H1 (cell line): ENCODE measurements at regions not wholly inside any gene's neighbourhood (a gene's known extent, or its start where the extent isn't known, plus 50 kb on each side); places are given as distances from the start of the nearest gene placed in this dataset.
A peak's percentile ranks its signal among the peaks of the same experiment; 100 is the strongest.

Source experiments
- CTCF ChIA-PET: fragments of 300-600 bp; sonication (Branson Sonifier 250); formaldehyde crosslinking; loops from one replicate; lab custom pipeline; 2021; ENCODE audit not compliant: partially characterized antibody; lab: Charles Lee
- POLR2A ChIA-PET: fragments of 300-600 bp; sonication (Branson Sonifier 250); formaldehyde crosslinking; loops from one replicate; lab custom pipeline; 2021; ENCODE audit warnings: inconsistent platforms; ENCODE audit not compliant: partially characterized antibody; lab: Charles Lee
- DNase-seq, 2 experiments: peaks; one replicate each; pipeline versions ENCODE4 v3.0.0 to v3.0.0-alpha.2; 2010 to 2022; ENCODE audit warnings: low spot score in 2 of 2, low read depth in 1 of 2, mixed read lengths in 1 of 2
- FAIRE-seq: peaks from 2 replicates; lab custom pipeline; 2011; peaks lifted over from hg19 to GRCh38; lab: Jason Lieb, UNC
- H2AFZ ChIP-seq: 2 replicates; pipeline ENCODE4 v1.8.1; 2012; ENCODE audit warnings: low read length, inconsistent platforms
- H2AK5ac ChIP-seq: 2 replicates; pipeline ENCODE4 v1.6.1; 2013; ENCODE audit warnings: low read depth, low read length
- H2BK120ac ChIP-seq: replicated peaks from 2 replicates; pipeline ENCODE3; 2013; ENCODE audit warnings: low read depth, low read length, inconsistent platforms
- H2BK12ac ChIP-seq: 2 replicates; pipeline ENCODE4 v1.6.1; 2013; ENCODE audit warnings: low read depth, low read length
- H2BK15ac ChIP-seq: 2 replicates; pipeline ENCODE4 v1.6.1; 2013; ENCODE audit warnings: low read length
- H2BK20ac ChIP-seq: 2 replicates; pipeline ENCODE4 v1.6.1; 2013; ENCODE audit warnings: low read length
- H2BK5ac ChIP-seq: 2 replicates; pipeline ENCODE4 v1.6.1; 2013; ENCODE audit warnings: low read depth, low read length
- H3K14ac ChIP-seq: 2 replicates; pipeline ENCODE4 v1.6.1; 2013; ENCODE audit warnings: inconsistent platforms; ENCODE audit not compliant: insufficient read length
- H3K18ac ChIP-seq: 2 replicates; pipeline ENCODE4 v1.6.1; 2013; ENCODE audit warnings: low read length; ENCODE audit errors: extremely low read depth
- H3K23ac ChIP-seq: 2 replicates; pipeline ENCODE4 v1.6.1; 2013; ENCODE audit warnings: inconsistent platforms; ENCODE audit not compliant: insufficient read length
- H3K23me2 ChIP-seq: 2 replicates; pipeline ENCODE4 v1.6.1; 2013; ENCODE audit warnings: low read depth, low read length
- H3K27ac ChIP-seq: 2 replicates; pipeline ENCODE4 v1.6.1; 2011; ENCODE audit warnings: low read depth, low read length, inconsistent platforms
- H3K27me3 ChIP-seq, 4 experiments: replicated peaks in 1 of 4; 1 replicate in 1 of 4; 2 replicates in 3 of 4; pipeline versions ENCODE4 v1.6.1 to v1.8.1; 2011 to 2013; ENCODE audit warnings: low read length in 3 of 4, mild to moderate bottlenecking in 3 of 4, inconsistent platforms in 2 of 4, mixed read lengths in 2 of 4, moderate library complexity in 1 of 4; ENCODE audit not compliant: control insufficient read depth in 3 of 4, insufficient read depth in 3 of 4; ENCODE audit errors: extremely low read depth in 1 of 4
- H3K36me3 ChIP-seq, 4 experiments: 2 replicates each; pipeline versions ENCODE4 v1.6.1 to v1.8.1; 2011 to 2013; ENCODE audit warnings: mild to moderate bottlenecking in 4 of 4, low read length in 3 of 4, moderate library complexity in 2 of 4, control low read depth in 1 of 4, inconsistent platforms in 1 of 4; ENCODE audit not compliant: insufficient read depth in 4 of 4, control insufficient read depth in 2 of 4
- H3K4ac ChIP-seq: replicated peaks from 2 replicates; pipeline ENCODE3; 2013; ENCODE audit warnings: low read length, low read depth, mixed read lengths, inconsistent platforms; ENCODE audit not compliant: insufficient read length
- H3K4me1 ChIP-seq, 4 experiments: replicated peaks in 1 of 4; 1 replicate in 1 of 4; 2 replicates in 3 of 4; pipeline versions ENCODE4 v1.6.1 to v1.8.1; 2011 to 2013; ENCODE audit warnings: low read length in 3 of 4, inconsistent platforms in 2 of 4, mixed read lengths in 1 of 4; ENCODE audit not compliant: insufficient read depth in 4 of 4, control insufficient read depth in 3 of 4
- H3K4me2 ChIP-seq, 2 experiments: 2 replicates each; pipeline versions ENCODE4 v1.6.1 to v1.8.1; 2011 to 2013; ENCODE audit warnings: low read depth in 2 of 2, low read length in 2 of 2, control low read depth in 1 of 2, inconsistent platforms in 1 of 2, mild to moderate bottlenecking in 1 of 2; ENCODE audit not compliant: insufficient read depth in 1 of 2
- H3K4me3 ChIP-seq, 4 experiments: fragments of 200-600, 300-600 bp in 1 of 4; sonication (generic), shearing (Covaris generic), sonication (Bioruptor Twin) in 1 of 4; 2 replicates each; pipeline versions ENCODE4 v1.5.1 to v1.8.1; 2011 to 2016; ENCODE audit warnings: low read length in 4 of 4, low read depth in 3 of 4, control low read depth in 2 of 4, inconsistent platforms in 2 of 4, mild to moderate bottlenecking in 2 of 4, mixed read lengths in 1 of 4, moderate library complexity in 1 of 4; ENCODE audit not compliant: insufficient read depth in 2 of 4; ENCODE audit errors: extremely low read depth in 1 of 4
- H3K56ac ChIP-seq: replicated peaks from 2 replicates; pipeline ENCODE3; 2013; ENCODE audit warnings: low read depth, mild to moderate bottlenecking, mixed read lengths, low read length, inconsistent platforms; ENCODE audit not compliant: insufficient read length
- H3K79me1 ChIP-seq: 2 replicates; pipeline ENCODE4 v1.6.1; 2013; ENCODE audit warnings: low read depth, low read length, control low read depth
- H3K79me2 ChIP-seq, 2 experiments: 2 replicates each; pipeline versions ENCODE4 v1.6.1 to v1.8.1; 2012 to 2013; ENCODE audit warnings: low read length in 2 of 2, mild to moderate bottlenecking in 2 of 2, inconsistent platforms in 1 of 2; ENCODE audit not compliant: insufficient read depth in 2 of 2, control insufficient read depth in 1 of 2
- H3K9ac ChIP-seq, 4 experiments: replicated peaks in 1 of 4; 1 replicate in 1 of 4; 2 replicates in 3 of 4; pipeline versions ENCODE4 v1.6.1 to v1.8.1; 2011 to 2013; ENCODE audit warnings: low read depth in 3 of 4, low read length in 3 of 4, control low read depth in 2 of 4, mild to moderate bottlenecking in 2 of 4, moderate library complexity in 2 of 4, inconsistent platforms in 1 of 4; ENCODE audit errors: extremely low read depth in 1 of 4
- H3K9me3 ChIP-seq, 2 experiments: 2 replicates each; pipeline versions ENCODE4 v1.6.1 to v1.8.1; 2012 to 2013; ENCODE audit warnings: mild to moderate bottlenecking in 2 of 2, moderate library complexity in 2 of 2, control low read depth in 1 of 2, inconsistent platforms in 1 of 2, low read depth in 1 of 2, low read length in 1 of 2, mixed read lengths in 1 of 2; ENCODE audit not compliant: insufficient read depth in 2 of 2
- H4K20me1 ChIP-seq, 2 experiments: replicated peaks in 1 of 2; 2 replicates each; pipeline versions ENCODE3 to v1.8.1; 2011 to 2013; ENCODE audit warnings: inconsistent platforms in 2 of 2, low read length in 2 of 2, mild to moderate bottlenecking in 1 of 2; ENCODE audit not compliant: insufficient read depth in 2 of 2, control insufficient read depth in 1 of 2
- H4K5ac ChIP-seq: 2 replicates; pipeline ENCODE4 v1.6.1; 2013; ENCODE audit warnings: low read length, low read depth, mixed read lengths, inconsistent platforms; ENCODE audit not compliant: insufficient read length
- H4K8ac ChIP-seq: 2 replicates; pipeline ENCODE4 v1.8.0; 2013; ENCODE audit warnings: mild to moderate bottlenecking, moderate library complexity, low read length, inconsistent platforms; ENCODE audit not compliant: insufficient read depth; ENCODE audit errors: extremely low read depth
- H4K91ac ChIP-seq: replicated peaks from 2 replicates; pipeline ENCODE3; 2013; ENCODE audit warnings: low read length, mixed read lengths, inconsistent platforms; ENCODE audit not compliant: insufficient read length
- BCL11A ChIP-seq, 2 experiments: IDR thresholded peaks; one replicate each; pipeline ENCODE4 v1.6.1; 2011; ENCODE audit warnings: low read depth in 2 of 2, low read length in 2 of 2, mild to moderate bottlenecking in 2 of 2
- CBX8 ChIP-seq: fragments of 300-800, 300-1000 bp; sonication (generic); IDR thresholded peaks from 2 replicates; pipeline ENCODE4 v1.7.1; 2016; ENCODE audit warnings: low read depth, low read length, borderline replicate concordance
- RNF2 ChIP-seq: fragments of 200-900, 300-1000 bp; sonication (generic); IDR thresholded peaks from 2 replicates; pipeline ENCODE4 v1.7.1; 2016; ENCODE audit warnings: borderline replicate concordance, low read depth, mild to moderate bottlenecking, antibody characterized with exemption, low read length; ENCODE audit not compliant: poor library complexity, severe bottlenecking; ENCODE audit errors: missing control alignments
- USF2 ChIP-seq: IDR thresholded peaks from 2 replicates; pipeline ENCODE4 v1.6.1; 2011; ENCODE audit warnings: low read length, improper control_type of control experiment
- WGBS, 2 experiments: shearing (Covaris generic) in 1 of 2; methylation state at CpG; one replicate each; pipeline versions ENCODE4 v1.1.6 to v1.1.7; 2013 to 2015; ENCODE audit warnings: low lambda C conversion rate in 2 of 2, mixed read lengths in 2 of 2, inconsistent platforms in 1 of 2, low coverage in 1 of 2, missing lambda C conversion rate in 1 of 2; ENCODE audit not compliant: insufficient replicate concordance in 2 of 2, insufficient coverage in 1 of 2, insufficient read length in 1 of 2; ENCODE audit errors: extremely low coverage in 1 of 2, missing lambda C conversion rate in 1 of 2; 5-methylcytosine and 5-hydroxymethylcytosine counted together

GRCh38 chr9:16120231-16120641 is 567.4 kb downstream of the CCDC171 start:
- Histone ChIP-seq H3K18ac (no peak overlapping the region), H3K4me3 (no peak overlapping the region), H4K91ac (no peak overlapping the region), H3K79me1 (no peaks in the 10 kb centered on the region), H4K5ac (no peak overlapping the region), H3K4ac (no peak overlapping the region), H3K36me3 (no peaks in the 10 kb centered on the region), H2BK15ac (no peak overlapping the region), H3K23me2 (no peaks in the 10 kb centered on the region), H3K9ac (no peak overlapping the region), H3K9me3 (no peaks in the 10 kb centered on the region), H2AK5ac (no peak overlapping the region), H4K20me1 (no peaks in the 10 kb centered on the region), H4K8ac (no peak overlapping the region; the same call in 1 of the 2 replicates), H2BK20ac (no peak overlapping the region), H2BK120ac (no peak overlapping the region), H2BK12ac (no peak overlapping the region), H3K4me1 (peaks cover 0 to 2% (median 0%) of the 10 kb centered on the region in 4 experiments; a peak in 2 of 7 replicates), H3K79me2 (no peaks in the 10 kb centered on the region), H3K27ac (no peak overlapping the region), H3K27me3 (no peaks in the 10 kb centered on the region), H3K23ac (no peak overlapping the region), H3K4me2 (no peak overlapping the region), H2AFZ (0 out of 2 replicates have a peak overlapping the region, but pooled peaks have one; percentile 84), H3K56ac (no peak overlapping the region), H3K14ac (no peak overlapping the region), H2BK5ac (no peak overlapping the region)
- 81% methylated on average over 4 of the region's 4 CpGs; no CpG with 5 or more reads in 1 of the 2 experiments for WGBS, 2 experiments
- POLR2A ChIA-PET = no interaction called here
- DNase-seq (no peak), FAIRE-seq (no peak)
- TF ChIP-seq CBX8 = no peak
- TF ChIP-seq BCL11A (IDR thresholded peaks at IDR 0.05; ENCODE audit: low read depth in 2 of 2, low read length in 2 of 2) = no peak
- TF ChIP-seq USF2 = no peak
- TF ChIP-seq RNF2 = no peak
- CTCF ChIA-PET = no interaction called here
